ENCODE measurements at regions not wholly inside any gene's neighbourhood (a gene's known extent, or its start where the extent isn't known, plus 50 kb on each side); places are given as distances from the start of the nearest gene placed in this dataset.

DNA sequence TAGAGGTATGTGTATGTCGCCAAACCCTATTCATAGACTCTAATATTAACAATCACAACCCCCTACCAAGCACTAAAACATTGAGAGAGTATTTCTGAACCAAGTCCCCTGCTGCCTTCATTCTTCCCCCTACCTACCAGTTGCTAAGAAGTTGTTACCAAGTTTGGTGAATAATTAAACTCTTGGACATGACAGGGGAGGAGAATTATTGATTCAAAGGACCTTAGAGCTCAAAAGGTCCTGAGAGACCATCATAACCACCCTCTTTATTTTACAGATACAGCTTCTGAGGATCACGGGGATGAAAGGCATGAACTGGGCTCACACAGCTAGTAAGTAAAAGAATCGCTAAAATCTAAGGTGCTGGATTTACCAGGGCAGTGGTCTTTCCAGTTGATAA lies 204.1 kb downstream of the PIK3C3 start:
- H2AFZ ChIP-seq (ENCODE audit: low read length) = no peak overlapping the region
- ATAC-seq = no peak
- H3K27me3 ChIP-seq (ENCODE audit: low read length) = no peaks in the 10 kb centered on the region
- no peak overlapping the region for H3K4me2 ChIP-seq (ENCODE audit: low read length)
- H3K79me2 ChIP-seq (ENCODE audit: low read length) = no peaks in the 10 kb centered on the region
- BruUV-seq (replicated peaks) = no TSS peak
- no peaks in the 10 kb centered on the region for H3F3A ChIP-seq (ENCODE audit: low read length, unreplicated experiment)
- no peak overlapping the region for H3K27ac ChIP-seq (ENCODE audit: low read length)
- no peak overlapping the region for H3K4me3 ChIP-seq (ENCODE audit: low read length)
- ChIA-PET POLR2A (ENCODE audit: unreplicated experiment) (interaction anchor here (0.5 kb wide), 1 partner anchor 15 kb away, joined by 4 read pairs; no protein-coding TSS in a partner anchor), CTCF (no interaction called here)
- H4K20me1 ChIP-seq (ENCODE audit: low read length) = no peaks in the 10 kb centered on the region
- no peaks in the 10 kb centered on the region for H3K9me3 ChIP-seq (ENCODE audit: low read length)
- no peaks in the 10 kb centered on the region for H3K36me3 ChIP-seq (ENCODE audit: low read depth, low read length)
- TF ChIP-seq, protein P1, sequence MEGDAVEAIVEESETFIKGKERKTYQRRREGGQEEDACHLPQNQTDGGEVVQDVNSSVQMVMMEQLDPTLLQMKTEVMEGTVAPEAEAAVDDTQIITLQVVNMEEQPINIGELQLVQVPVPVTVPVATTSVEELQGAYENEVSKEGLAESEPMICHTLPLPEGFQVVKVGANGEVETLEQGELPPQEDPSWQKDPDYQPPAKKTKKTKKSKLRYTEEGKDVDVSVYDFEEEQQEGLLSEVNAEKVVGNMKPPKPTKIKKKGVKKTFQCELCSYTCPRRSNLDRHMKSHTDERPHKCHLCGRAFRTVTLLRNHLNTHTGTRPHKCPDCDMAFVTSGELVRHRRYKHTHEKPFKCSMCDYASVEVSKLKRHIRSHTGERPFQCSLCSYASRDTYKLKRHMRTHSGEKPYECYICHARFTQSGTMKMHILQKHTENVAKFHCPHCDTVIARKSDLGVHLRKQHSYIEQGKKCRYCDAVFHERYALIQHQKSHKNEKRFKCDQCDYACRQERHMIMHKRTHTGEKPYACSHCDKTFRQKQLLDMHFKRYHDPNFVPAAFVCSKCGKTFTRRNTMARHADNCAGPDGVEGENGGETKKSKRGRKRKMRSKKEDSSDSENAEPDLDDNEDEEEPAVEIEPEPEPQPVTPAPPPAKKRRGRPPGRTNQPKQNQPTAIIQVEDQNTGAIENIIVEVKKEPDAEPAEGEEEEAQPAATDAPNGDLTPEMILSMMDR (conservative IDR thresholded peaks at IDR 0.05; ENCODE audit: low read depth, low read length) = no peak
- TF ChIP-seq EZH2 (IDR thresholded peaks at IDR 0.05; ENCODE audit: low read length, unreplicated experiment) = no peak
- no peak for TF ChIP-seq EZH2phosphoT487 (IDR thresholded peaks at IDR 0.05; ENCODE audit: borderline replicate concordance, low read length)
- intact Hi-C loops (cut with micrococcal nuclease) = no loop called here
- H3K9me2 ChIP-seq (replicated peaks; ENCODE audit: low read length) = no peaks in the 10 kb centered on the region
- H3K4me1 ChIP-seq (ENCODE audit: insufficient read depth, low read length) = no peaks in the 10 kb centered on the region
- no peak for DNase-seq
- no peak overlapping the region for H3K9ac ChIP-seq (ENCODE audit: low read length)

DNA sequence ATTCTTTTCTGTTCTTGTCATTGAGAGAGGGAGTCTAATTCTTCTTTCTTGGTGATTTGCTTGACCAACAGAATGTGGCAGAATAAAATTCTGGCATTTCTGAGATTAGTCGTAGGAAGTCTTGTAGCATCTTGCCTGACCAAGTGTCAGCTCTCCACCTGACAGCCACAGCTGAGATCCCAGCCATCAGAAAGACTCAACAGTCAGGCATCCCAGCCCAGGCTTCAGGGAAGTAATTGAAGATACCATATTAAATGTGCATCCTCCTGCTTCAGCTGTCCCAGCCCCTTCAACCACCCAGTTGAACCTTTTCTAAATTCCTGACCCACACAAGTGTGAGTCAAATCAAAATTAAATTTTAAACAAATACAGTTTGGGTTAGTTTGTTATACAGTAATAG lies 208.3 kb downstream of the PIK3C3 start:
- H3K79me2 ChIP-seq (ENCODE audit: low read length) = no peaks in the 10 kb centered on the region
- no peaks in the 10 kb centered on the region for H4K20me1 ChIP-seq (ENCODE audit: low read length)
- no peaks in the 10 kb centered on the region for H3F3A ChIP-seq (ENCODE audit: low read length, unreplicated experiment)
- H3K36me3 ChIP-seq (ENCODE audit: low read depth, low read length) = no peaks in the 10 kb centered on the region
- TF ChIP-seq EZH2 (IDR thresholded peaks at IDR 0.05; ENCODE audit: low read length, unreplicated experiment) (no peak), EZH2phosphoT487 (IDR thresholded peaks at IDR 0.05; ENCODE audit: borderline replicate concordance, low read length) (no peak)
- TF ChIP-seq, protein P1 (conservative IDR thresholded peaks at IDR 0.05; ENCODE audit: low read depth, low read length) = no peak
- intact Hi-C loops (cut with micrococcal nuclease) = no loop called here
- no TSS peak for BruUV-seq (replicated peaks)
- no peak overlapping the region for H3K4me2 ChIP-seq (ENCODE audit: low read length)
- no peaks in the 10 kb centered on the region for H3K27me3 ChIP-seq (ENCODE audit: low read length)
- no peak overlapping the region for H3K9ac ChIP-seq (ENCODE audit: low read length)
- no peak for ATAC-seq
- H3K27ac ChIP-seq (ENCODE audit: low read length) = no peak overlapping the region
- H2AFZ ChIP-seq (ENCODE audit: low read length) = no peak overlapping the region
- H3K9me3 ChIP-seq (ENCODE audit: low read length) = no peaks in the 10 kb centered on the region
- H3K4me1 ChIP-seq (ENCODE audit: insufficient read depth, low read length) = no peaks in the 10 kb centered on the region
- POLR2A ChIA-PET (ENCODE audit: unreplicated experiment) = no interaction called here
- H3K4me3 ChIP-seq (ENCODE audit: low read length) = no peak overlapping the region
- no peak for DNase-seq
- CTCF ChIA-PET = no interaction called here
- no peaks in the 10 kb centered on the region for H3K9me2 ChIP-seq (replicated peaks; ENCODE audit: low read length)

DNA sequence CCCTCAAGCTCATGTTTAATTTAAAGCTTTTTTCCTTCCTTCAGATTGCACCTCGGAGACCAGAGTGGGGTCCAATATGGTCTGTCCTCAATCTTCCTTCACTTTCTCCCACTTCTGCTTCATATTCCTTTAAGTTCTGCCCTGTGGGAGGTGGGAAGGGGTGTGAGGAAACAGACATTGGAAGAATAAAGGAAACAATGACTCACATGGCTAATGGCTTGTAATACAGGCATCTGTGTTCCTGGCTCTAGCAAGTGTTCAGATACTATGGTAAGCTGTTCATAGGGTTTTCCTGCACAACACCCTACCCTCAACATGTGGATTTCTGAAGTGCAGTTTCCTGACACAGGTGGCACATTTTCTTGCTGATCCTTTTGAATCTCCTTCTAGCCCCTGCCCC lies 209.5 kb downstream of the PIK3C3 start:
- no peaks in the 10 kb centered on the region for H3K79me2 ChIP-seq (ENCODE audit: low read length)
- no peaks in the 10 kb centered on the region for H4K20me1 ChIP-seq (ENCODE audit: low read length)
- no peaks in the 10 kb centered on the region for H3K27me3 ChIP-seq (ENCODE audit: low read length)
- H3F3A ChIP-seq (ENCODE audit: low read length, unreplicated experiment) = no peaks in the 10 kb centered on the region
- ATAC-seq = 0 out of 2 replicates have a peak, but pooled peaks have one; percentile 29
- no peak overlapping the region for H3K27ac ChIP-seq (ENCODE audit: low read length)
- H3K4me2 ChIP-seq (ENCODE audit: low read length) = no peak overlapping the region
- no peak for DNase-seq
- H3K4me3 ChIP-seq (ENCODE audit: low read length) = no peak overlapping the region
- H3K9me2 ChIP-seq (replicated peaks; ENCODE audit: low read length) = no peaks in the 10 kb centered on the region
- ChIA-PET CTCF (no interaction called here), POLR2A (ENCODE audit: unreplicated experiment) (no interaction called here)
- H2AFZ ChIP-seq (ENCODE audit: low read length) = no peak overlapping the region
- intact Hi-C loops (cut with micrococcal nuclease) = no loop called here
- BruUV-seq (replicated peaks) = no TSS peak
- H3K9ac ChIP-seq (ENCODE audit: low read length) = no peak overlapping the region
- H3K4me1 ChIP-seq (ENCODE audit: insufficient read depth, low read length) = no peaks in the 10 kb centered on the region
- no peaks in the 10 kb centered on the region for H3K36me3 ChIP-seq (ENCODE audit: low read depth, low read length)
- H3K9me3 ChIP-seq (ENCODE audit: low read length) = no peaks in the 10 kb centered on the region
- TF ChIP-seq, protein P1 (conservative IDR thresholded peaks at IDR 0.05; ENCODE audit: low read depth, low read length) = no peak
- TF ChIP-seq EZH2phosphoT487 (IDR thresholded peaks at IDR 0.05; ENCODE audit: borderline replicate concordance, low read length) (no peak), EZH2 (IDR thresholded peaks at IDR 0.05; ENCODE audit: low read length, unreplicated experiment) (no peak)
